ENCODE measurements at regions not wholly inside any gene's neighbourhood (a gene's known extent, or its start where the extent isn't known, plus 50 kb on each side); places are given as distances from the start of the nearest gene placed in this dataset.
"Not testable (repeated sequence)": the region's sequence is repeated elsewhere in the genome, so short reads cannot be mapped to it uniquely, and the experiment has no call there.

- not testable (repeated sequence) for DNase-seq
These were observed 270.7 kb downstream of the ADGRD1 start for GRCh38 chr12:131224226-131225065.

GRCh38 chr12:131225066-131225380 lies 271.3 kb downstream of the ADGRD1 start:
- DNase-seq; intact Hi-C loops (cut with DNase I): not testable (repeated sequence)

More at GRCh38 chr12:131224226-131225065, 270.7 kb downstream of the ADGRD1 start:
- intact Hi-C loops (cut with DNase I): not testable (repeated sequence)

- no peak for DNase-seq
- intact Hi-C loops (cut with DNase I): no loop called here
These were observed 272.9 kb downstream of the ADGRD1 start for GRCh38 chr12:131226345-131227265.

GRCh38 chr12:131227641-131228040 lies 273.9 kb downstream of the ADGRD1 start:
- DNase-seq; intact Hi-C loops (cut with DNase I): not testable (repeated sequence)

GRCh38 chr12:131229079-131229425 lies 275.3 kb downstream of the ADGRD1 start:
- intact Hi-C loops (cut with DNase I); DNase-seq: not testable (repeated sequence)

GRCh38 chr12:131229426-131230339 lies 276.0 kb downstream of the ADGRD1 start:
- DNase-seq: no peak
- intact Hi-C loops (cut with DNase I): no loop called here

- intact Hi-C loops (cut with DNase I): no loop called here
These were observed 276.8 kb downstream of the ADGRD1 start for GRCh38 chr12:131230340-131231031.

GRCh38 chr12:131231032-131231980 lies 277.6 kb downstream of the ADGRD1 start:
- intact Hi-C loops (cut with DNase I): no loop called here
- DNase-seq: peak in 3 of 42 donors; percentile 20 to 51 (median 34)

More at GRCh38 chr12:131230340-131231031, 276.8 kb downstream of the ADGRD1 start:
- no peak for DNase-seq

GRCh38 chr12:131232036-131232435 lies 278.3 kb downstream of the ADGRD1 start:
- intact Hi-C loops (cut with DNase I): no loop called here
- DNase-seq: no peak

- intact Hi-C loops (cut with DNase I); DNase-seq: not testable (repeated sequence)
These were observed 279.2 kb downstream of the ADGRD1 start for GRCh38 chr12:131232872-131233271.

- intact Hi-C loops (cut with DNase I); DNase-seq: not testable (repeated sequence)
These were observed 280.4 kb downstream of the ADGRD1 start for GRCh38 chr12:131233850-131234789.

- intact Hi-C loops (cut with DNase I); DNase-seq: not testable (repeated sequence)
These were observed 281.1 kb downstream of the ADGRD1 start for GRCh38 chr12:131234841-131235271.

GRCh38 chr12:131235871-131236271 lies 282.2 kb downstream of the ADGRD1 start:
- no peak for DNase-seq
- intact Hi-C loops (cut with DNase I): no loop called here

GRCh38 chr12:131239384-131240094 lies 285.8 kb downstream of the ADGRD1 start:
- intact Hi-C loops (cut with DNase I): no loop called here
- DNase-seq: no peak

- intact Hi-C loops (cut with DNase I): no loop called here
- DNase-seq: no peak
These were observed 287.8 kb downstream of the ADGRD1 start for GRCh38 chr12:131241517-131241916.
